ENCODE measurements at regions not wholly inside any gene's neighbourhood (a gene's known extent, or its start where the extent isn't known, plus 50 kb on each side); places are given as distances from the start of the nearest gene placed in this dataset.

- DNase-seq (ENCODE audit: low read depth), result no peak
- no peak overlapping the region for H3K4me3 ChIP-seq (ENCODE audit: low read depth, low read length)
Measured at GRCh38 chr19:28680111-28680510, 532.8 kb downstream of the UQCRFS1 start.

GRCh38 chr19:28670836-28671235, 542.1 kb downstream of the UQCRFS1 start:
- H3K4me3 ChIP-seq (ENCODE audit: low read depth, low read length), result no peak overlapping the region
- no peak for DNase-seq (ENCODE audit: low read depth)

- DNase-seq (ENCODE audit: low read depth), result no peak
- no peak overlapping the region for H3K4me3 ChIP-seq (ENCODE audit: low read depth, low read length)
Measured at GRCh38 chr19:28669804-28670203, 543.1 kb downstream of the UQCRFS1 start.

- no peak overlapping the region for H3K4me3 ChIP-seq (ENCODE audit: low read depth, low read length)
- DNase-seq (ENCODE audit: low read depth), result no peak
Measured at GRCh38 chr19:28667348-28667977, 545.5 kb downstream of the UQCRFS1 start.

- DNase-seq (ENCODE audit: low read depth), result no peak
- no peak overlapping the region for H3K4me3 ChIP-seq (ENCODE audit: low read depth, low read length)
Measured at GRCh38 chr19:28665748-28666147, 547.2 kb downstream of the UQCRFS1 start.

- H3K4me3 ChIP-seq (ENCODE audit: low read depth, low read length), result no peak overlapping the region
- DNase-seq (ENCODE audit: low read depth), result no peak
Measured at GRCh38 chr19:28656644-28657043, 556.3 kb downstream of the UQCRFS1 start.

- no peak for DNase-seq (ENCODE audit: low read depth)
- no peak overlapping the region for H3K4me3 ChIP-seq (ENCODE audit: low read depth, low read length)
Measured at GRCh38 chr19:28655054-28655453, 557.9 kb downstream of the UQCRFS1 start.

- no peak overlapping the region for H3K4me3 ChIP-seq (ENCODE audit: low read depth, low read length)
- DNase-seq (ENCODE audit: low read depth), result no peak
Measured at GRCh38 chr19:28652765-28653164, 560.2 kb downstream of the UQCRFS1 start.

GRCh38 chr19:28646629-28647028, 566.3 kb downstream of the UQCRFS1 start:
- no peak overlapping the region for H3K4me3 ChIP-seq (ENCODE audit: low read depth, low read length)
- DNase-seq (ENCODE audit: low read depth), result no peak

GRCh38 chr19:28644169-28644775, 568.7 kb downstream of the UQCRFS1 start:
- DNase-seq (ENCODE audit: low read depth), result no peak
- H3K4me3 ChIP-seq (ENCODE audit: low read depth, low read length), result no peak overlapping the region

GRCh38 chr19:28642787-28643683, 569.9 kb downstream of the UQCRFS1 start:
- H3K4me3 ChIP-seq (ENCODE audit: low read depth, low read length), result no peak overlapping the region
- DNase-seq (ENCODE audit: low read depth), result no peak

- no peak for DNase-seq (ENCODE audit: low read depth)
- H3K4me3 ChIP-seq (ENCODE audit: low read depth, low read length), result no peak overlapping the region
Measured at GRCh38 chr19:28641395-28641794, 571.6 kb downstream of the UQCRFS1 start.

GRCh38 chr19:28640506-28640905, 572.4 kb downstream of the UQCRFS1 start:
- no peak overlapping the region for H3K4me3 ChIP-seq (ENCODE audit: low read depth, low read length)
- DNase-seq (ENCODE audit: low read depth), result no peak

- DNase-seq (ENCODE audit: low read depth), result no peak
- H3K4me3 ChIP-seq (ENCODE audit: low read depth, low read length), result no peak overlapping the region
Measured at GRCh38 chr19:28638445-28638844, 574.5 kb downstream of the UQCRFS1 start.

GRCh38 chr19:28636706-28637105, 576.2 kb downstream of the UQCRFS1 start:
- H3K4me3 ChIP-seq (ENCODE audit: low read depth, low read length), result no peak overlapping the region
- no peak for DNase-seq (ENCODE audit: low read depth)

- H3K4me3 ChIP-seq (ENCODE audit: low read depth, low read length), result no peak overlapping the region
- no peak for DNase-seq (ENCODE audit: low read depth)
Measured at GRCh38 chr19:28636016-28636629, 576.8 kb downstream of the UQCRFS1 start.

GRCh38 chr19:28634837-28635236, 578.1 kb downstream of the UQCRFS1 start:
- no peak overlapping the region for H3K4me3 ChIP-seq (ENCODE audit: low read depth, low read length)
- DNase-seq (ENCODE audit: low read depth), result no peak

- no peak for DNase-seq (ENCODE audit: low read depth)
- H3K4me3 ChIP-seq (ENCODE audit: low read depth, low read length), result no peak overlapping the region
Measured at GRCh38 chr19:28634019-28634328, 579.0 kb downstream of the UQCRFS1 start.

GRCh38 chr19:28633319-28634018, 579.5 kb downstream of the UQCRFS1 start:
- H3K4me3 ChIP-seq (ENCODE audit: low read depth, low read length), result no peak overlapping the region

More at GRCh38 chr19:28633319-28634018, 579.5 kb downstream of the UQCRFS1 start:
- peak; percentile 56 for DNase-seq (ENCODE audit: low read depth)
